Naive thymus-derived CD8-positive, alpha-beta T cell (primary cell): ENCODE measurements at regions not wholly inside any gene's neighbourhood (a gene's known extent, or its start where the extent isn't known, plus 50 kb on each side); places are given as distances from the start of the nearest gene placed in this dataset.

ENCODE experiments used
- ATAC-seq, 2 donors: fragments of 150-1000 bp; cut with Tn5 transposase in 1 of 2; sonication (Bioruptor Pico), chemical (Tn5 transposase) in 1 of 2; 1 replicate in 1 of 2; 2 replicates in 1 of 2; pipeline ENCODE4 v1.10.0; 2021; ENCODE audit warnings: mild to moderate bottlenecking in 2 of 2, moderate library complexity in 2 of 2
- POLR2A ChIA-PET: fragments of 350-600 bp; sonication (Branson Sonifier 250); formaldehyde crosslinking; loops from one replicate; lab custom pipeline; 2021; ENCODE audit warnings: antibody characterized with exemption; lab: Charles Lee
- DNase-seq, 10 donors: peaks; one replicate each; pipeline versions ENCODE4 v3.0.0 to v3.0.0-alpha.2; 2020 to 2022
- H3K27ac Mint-ChIP-seq, 10 donors: one replicate each; pipeline ENCODE4 v1.8.0; 2020 to 2022; ENCODE audit warnings: mild to moderate bottlenecking in 10 of 10, mixed read lengths in 10 of 10, moderate library complexity in 4 of 10, inconsistent platforms in 1 of 10
- H3K27me3 Mint-ChIP-seq, 5 donors: one replicate each; pipeline ENCODE4 v1.8.0; 2021 to 2022; ENCODE audit warnings: mixed read lengths in 5 of 5
- H3K36me3 Mint-ChIP-seq, 3 donors: one replicate each; pipeline ENCODE4 v1.8.0; 2020 to 2022; ENCODE audit warnings: mixed read lengths in 3 of 3, mild to moderate bottlenecking in 2 of 3, inconsistent platforms in 1 of 3
- H3K4me1 Mint-ChIP-seq, 4 donors: one replicate each; pipeline ENCODE4 v1.8.0; 2021 to 2022; ENCODE audit warnings: mixed read lengths in 4 of 4
- H3K4me3 Mint-ChIP-seq, 10 donors: one replicate each; pipeline ENCODE4 v1.8.0; 2020 to 2022; ENCODE audit warnings: mild to moderate bottlenecking in 10 of 10, mixed read lengths in 10 of 10, moderate library complexity in 6 of 10, inconsistent platforms in 1 of 10
- H3K9me3 Mint-ChIP-seq, 9 donors: one replicate each; pipeline ENCODE4 v1.8.0; 2020 to 2022; ENCODE audit warnings: mixed read lengths in 9 of 9, mild to moderate bottlenecking in 3 of 9, inconsistent platforms in 1 of 9, moderate library complexity in 1 of 9

DNA sequence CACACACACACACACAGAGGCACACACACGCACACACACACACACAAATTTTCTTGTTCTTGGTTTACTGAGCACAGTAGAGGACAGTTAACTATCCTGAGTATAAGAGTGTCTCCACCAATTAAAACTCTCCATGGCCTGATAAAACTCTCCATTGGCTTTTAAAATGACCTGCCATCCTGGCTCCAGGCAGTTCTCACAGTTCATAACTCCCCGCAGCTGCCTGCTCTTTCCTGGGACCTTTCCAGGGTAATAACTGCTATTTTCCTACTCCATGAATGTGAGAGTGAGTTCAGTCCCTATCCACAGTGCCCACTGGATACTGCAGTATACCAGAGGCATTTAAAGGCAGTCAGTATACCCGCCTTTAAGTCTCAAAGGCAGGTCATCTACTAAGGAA lies 351.5 kb downstream of the PLPP3 start:
- no peak for DNase-seq
- Mint-ChIP-seq H3K4me1 (no peaks in the 10 kb centered on the region), H3K27ac (no peak overlapping the region), H3K4me3 (no peak overlapping the region), H3K9me3 (peaks cover 0 to 5% (median 0%) of the 10 kb centered on the region in 9 donors), H3K27me3 (peaks cover 0 to 4% (median 0%) of the 10 kb centered on the region in 5 donors), H3K36me3 (no peaks in the 10 kb centered on the region)
- POLR2A ChIA-PET = no interaction called here
- ATAC-seq = no peak

- no peaks in the 10 kb centered on the region for H3K4me1 Mint-ChIP-seq
- no peaks in the 10 kb centered on the region for H3K36me3 Mint-ChIP-seq
- POLR2A ChIA-PET = no interaction called here
- H3K4me3 Mint-ChIP-seq = no peak overlapping the region
- H3K9me3 Mint-ChIP-seq = peaks cover 0 to 5% (median 0%) of the 10 kb centered on the region in 9 donors
- H3K27ac Mint-ChIP-seq = no peak overlapping the region
- ATAC-seq = no peak
- no peak for DNase-seq
- H3K27me3 Mint-ChIP-seq = peaks cover 0 to 4% (median 0%) of the 10 kb centered on the region in 5 donors
Observed at GRCh38 chr1:56227401-56227800, 352.0 kb downstream of the PLPP3 start.

- Mint-ChIP-seq H3K36me3 (peaks cover 0 to 4% (median 0%) of the 10 kb centered on the region in 3 donors), H3K27me3 (peaks cover 0 to 8% (median 1%) of the 10 kb centered on the region in 5 donors), H3K9me3 (peaks cover 0 to 5% (median 0%) of the 10 kb centered on the region in 9 donors), H3K4me1 (no peaks in the 10 kb centered on the region), H3K4me3 (no peak overlapping the region), H3K27ac (no peak overlapping the region)
- no peak for ATAC-seq
- POLR2A ChIA-PET = no interaction called here
- DNase-seq = no peak
Observed at GRCh38 chr1:56225964-56226815, 353.2 kb downstream of the PLPP3 start.

DNA sequence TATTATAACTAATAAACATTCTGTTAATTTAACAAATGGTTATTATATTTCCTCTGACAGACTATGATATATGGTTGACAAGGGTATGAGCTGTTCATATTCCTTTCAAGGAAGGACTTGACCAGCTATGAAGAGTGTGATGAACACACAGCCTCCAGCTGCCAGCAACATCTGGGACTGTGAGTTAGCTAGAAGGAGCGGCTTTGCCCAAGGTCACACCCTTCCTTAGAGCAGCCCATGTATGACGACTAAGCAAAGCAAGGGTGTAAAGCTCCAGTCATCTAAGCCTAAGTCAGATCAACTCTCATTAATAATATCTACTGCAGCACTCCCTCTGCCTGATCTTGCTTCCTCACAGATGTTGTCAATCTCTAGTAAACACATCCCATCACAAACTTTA lies 355.4 kb downstream of the PLPP3 start:
- Mint-ChIP-seq H3K27ac (no peak overlapping the region), H3K4me1 (no peaks in the 10 kb centered on the region), H3K36me3 (peaks cover 0 to 4% (median 0%) of the 10 kb centered on the region in 3 donors), H3K4me3 (no peak overlapping the region), H3K9me3 (peaks cover 0 to 8% (median 0%) of the 10 kb centered on the region in 9 donors), H3K27me3 (peaks cover 0 to 12% (median 1%) of the 10 kb centered on the region in 5 donors)
- POLR2A ChIA-PET = no interaction called here
- DNase-seq (no peak), ATAC-seq (no peak)

DNA sequence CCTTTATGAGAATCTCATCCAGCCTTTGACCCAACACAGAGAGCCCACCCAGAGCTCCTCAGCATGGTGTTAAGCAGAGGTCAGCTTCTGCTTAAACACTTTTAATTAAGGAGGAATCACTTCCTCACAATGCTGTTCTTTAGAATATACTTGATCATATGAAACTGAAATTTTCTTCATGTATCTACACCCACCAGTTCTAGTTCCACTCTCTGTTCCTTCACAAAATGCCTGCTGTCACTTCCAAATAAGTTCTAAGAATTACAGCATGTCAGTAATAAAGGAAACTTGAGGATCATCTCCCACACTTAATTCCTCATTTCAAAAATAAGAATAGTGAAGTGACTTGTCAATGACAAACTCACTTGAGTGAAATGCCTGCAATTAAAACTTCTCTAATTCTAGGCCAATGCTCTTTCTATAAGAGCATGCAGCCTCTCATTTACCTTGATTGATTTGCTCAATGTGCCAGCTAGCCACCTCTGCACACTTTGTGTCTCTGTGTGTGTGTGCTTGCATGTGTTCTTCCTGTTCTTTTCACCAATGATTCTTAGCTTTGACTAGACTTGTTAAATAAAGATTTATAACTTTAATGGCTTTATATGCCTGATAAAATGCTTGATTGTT lies 356.3 kb downstream of the PLPP3 start:
- Mint-ChIP-seq H3K27me3 (peaks cover 0 to 11% (median 1%) of the 10 kb centered on the region in 5 donors), H3K4me3 (no peak overlapping the region), H3K36me3 (peaks cover 0 to 4% (median 0%) of the 10 kb centered on the region in 3 donors), H3K27ac (no peak overlapping the region), H3K4me1 (no peaks in the 10 kb centered on the region), H3K9me3 (peaks cover 0 to 8% (median 0%) of the 10 kb centered on the region in 9 donors)
- ATAC-seq (no peak), DNase-seq (no peak)
- POLR2A ChIA-PET = no interaction called here

DNA sequence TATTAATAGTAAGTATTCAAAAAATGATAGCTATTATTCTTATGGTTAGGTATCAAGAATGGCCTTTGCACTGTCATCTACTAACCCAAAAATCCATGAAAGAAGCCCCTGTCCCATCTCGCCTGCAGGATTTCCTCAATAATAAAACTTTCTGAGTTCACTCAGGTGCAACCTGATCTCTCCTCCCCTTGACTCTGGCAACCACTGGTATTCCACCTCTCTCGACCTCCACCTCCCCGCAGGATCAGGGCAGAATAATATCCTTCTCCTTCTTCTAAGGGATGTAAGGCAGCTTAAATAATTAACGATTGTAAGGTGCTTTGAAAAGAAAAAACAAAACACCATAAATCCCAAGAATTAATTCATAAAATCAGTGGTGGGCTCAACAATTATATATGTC lies 359.3 kb downstream of the PLPP3 start:
- peaks cover 0 to 8% (median 0%) of the 10 kb centered on the region in 9 donors for H3K9me3 Mint-ChIP-seq
- H3K27ac Mint-ChIP-seq = no peak overlapping the region
- H3K27me3 Mint-ChIP-seq = peaks cover 0 to 8% (median 1%) of the 10 kb centered on the region in 5 donors
- DNase-seq (no peak), ATAC-seq (no peak)
- POLR2A ChIA-PET = no interaction called here
- no peak overlapping the region for H3K4me3 Mint-ChIP-seq
- no peaks in the 10 kb centered on the region for H3K4me1 Mint-ChIP-seq
- H3K36me3 Mint-ChIP-seq = peaks cover 0 to 4% (median 0%) of the 10 kb centered on the region in 3 donors

- no peak for DNase-seq
- Mint-ChIP-seq H3K4me3 (no peak overlapping the region), H3K36me3 (peaks cover 0 to 4% (median 0%) of the 10 kb centered on the region in 3 donors), H3K9me3 (peaks cover 0 to 8% (median 0%) of the 10 kb centered on the region in 9 donors), H3K27me3 (peaks cover 0 to 8% (median 1%) of the 10 kb centered on the region in 5 donors), H3K27ac (no peak overlapping the region), H3K4me1 (no peaks in the 10 kb centered on the region)
- no peak for ATAC-seq
- POLR2A ChIA-PET = no interaction called here
Observed at GRCh38 chr1:56218023-56218422, 361.3 kb downstream of the PLPP3 start.

GRCh38 chr1:56216218-56216617 lies 363.1 kb downstream of the PLPP3 start:
- Mint-ChIP-seq H3K4me1 (no peaks in the 10 kb centered on the region), H3K27me3 (peaks cover 0 to 4% (median 0%) of the 10 kb centered on the region in 5 donors), H3K4me3 (no peak overlapping the region), H3K36me3 (peaks cover 0 to under 1% (median 0%) of the 10 kb centered on the region in 3 donors), H3K9me3 (peaks cover 0 to 8% (median 0%) of the 10 kb centered on the region in 9 donors), H3K27ac (no peak overlapping the region)
- POLR2A ChIA-PET = no interaction called here
- ATAC-seq (no peak), DNase-seq (no peak)

DNA sequence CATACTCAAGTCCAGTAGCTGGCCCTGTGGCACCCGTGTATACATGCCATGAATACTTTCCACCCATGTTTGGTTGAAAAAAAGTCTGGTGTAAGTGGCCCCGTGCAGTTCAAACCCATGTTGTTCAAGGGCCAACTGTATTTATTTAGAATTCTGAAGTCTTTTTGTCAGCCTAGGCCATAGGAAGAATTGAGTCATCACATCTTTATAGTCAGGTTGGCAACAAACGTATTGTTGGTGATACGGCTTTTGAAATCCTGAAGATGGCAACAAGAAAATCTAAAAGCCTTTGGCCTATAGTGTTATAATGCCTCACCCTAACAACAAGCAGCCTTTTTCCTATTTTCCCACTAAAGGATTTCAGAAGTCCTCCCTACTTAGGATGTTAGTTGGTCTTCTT lies 363.6 kb downstream of the PLPP3 start:
- ATAC-seq (no peak), DNase-seq (no peak)
- Mint-ChIP-seq H3K4me3 (no peak overlapping the region), H3K27me3 (peaks cover 0 to 4% (median 0%) of the 10 kb centered on the region in 5 donors), H3K9me3 (peaks cover 0 to 8% (median 0%) of the 10 kb centered on the region in 9 donors), H3K36me3 (no peaks in the 10 kb centered on the region), H3K4me1 (no peaks in the 10 kb centered on the region), H3K27ac (no peak overlapping the region)
- POLR2A ChIA-PET = no interaction called here

DNA sequence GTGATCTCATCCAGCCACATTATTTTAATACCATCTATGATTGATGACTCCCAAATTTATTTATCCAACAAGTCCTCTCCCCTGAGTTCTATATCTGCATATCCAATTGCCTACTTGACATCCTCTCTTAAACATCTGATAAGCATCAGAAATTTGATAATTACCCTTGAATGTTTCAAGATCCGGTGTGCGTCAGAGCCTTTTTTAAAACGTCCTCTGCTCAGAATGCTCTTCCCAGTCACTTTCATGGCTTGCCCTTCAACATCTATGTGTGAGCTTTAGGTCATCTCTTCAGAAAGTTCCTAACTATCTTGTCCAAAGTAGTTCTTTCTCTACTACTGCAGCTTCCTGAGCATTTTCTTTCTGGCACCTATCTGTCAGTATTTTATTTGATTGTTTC lies 364.3 kb downstream of the PLPP3 start:
- POLR2A ChIA-PET = no interaction called here
- Mint-ChIP-seq H3K4me1 (no peaks in the 10 kb centered on the region), H3K27me3 (peaks cover 0 to 2% (median 1%) of the 10 kb centered on the region in 5 donors), H3K9me3 (peaks cover 0 to 3% (median 0%) of the 10 kb centered on the region in 9 donors), H3K4me3 (no peak overlapping the region), H3K36me3 (no peaks in the 10 kb centered on the region), H3K27ac (no peak overlapping the region)
- ATAC-seq (no peak), DNase-seq (no peak)

DNA sequence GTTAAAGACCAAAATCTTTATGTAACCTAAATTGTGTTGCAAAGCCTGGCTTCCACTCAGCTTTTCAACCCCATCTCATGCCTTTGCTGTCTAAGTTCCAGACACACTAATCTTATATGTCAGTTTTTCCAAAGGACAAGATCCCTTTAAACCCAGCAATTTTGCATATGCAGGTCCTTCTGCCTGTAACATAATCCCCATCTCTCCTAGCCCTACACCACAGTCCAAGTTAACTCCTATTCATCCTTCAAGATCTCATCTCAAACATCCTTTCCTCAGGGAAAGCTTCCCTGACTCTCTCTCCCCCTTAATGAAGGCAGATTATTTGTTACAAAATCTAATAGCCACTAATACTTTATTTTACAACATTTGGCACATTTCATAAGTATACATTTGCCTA lies 366.3 kb downstream of the PLPP3 start:
- Mint-ChIP-seq H3K4me1 (no peaks in the 10 kb centered on the region), H3K9me3 (no peaks in the 10 kb centered on the region), H3K4me3 (no peak overlapping the region), H3K27me3 (peaks cover 0 to 2% (median 0%) of the 10 kb centered on the region in 5 donors), H3K27ac (no peak overlapping the region), H3K36me3 (no peaks in the 10 kb centered on the region)
- DNase-seq = no peak
- no peak for ATAC-seq
- POLR2A ChIA-PET = no interaction called here

- no peak for DNase-seq
- peaks cover 0 to 2% (median 0%) of the 10 kb centered on the region in 5 donors for H3K27me3 Mint-ChIP-seq
- POLR2A ChIA-PET = no interaction called here
- ATAC-seq = no peak
- H3K27ac Mint-ChIP-seq = no peak overlapping the region
- no peak overlapping the region for H3K4me3 Mint-ChIP-seq
- peaks cover 0 to 3% (median 0%) of the 10 kb centered on the region in 9 donors for H3K9me3 Mint-ChIP-seq
- no peaks in the 10 kb centered on the region for H3K4me1 Mint-ChIP-seq
- no peaks in the 10 kb centered on the region for H3K36me3 Mint-ChIP-seq
Observed at GRCh38 chr1:56212143-56212542, 367.2 kb downstream of the PLPP3 start.

DNA sequence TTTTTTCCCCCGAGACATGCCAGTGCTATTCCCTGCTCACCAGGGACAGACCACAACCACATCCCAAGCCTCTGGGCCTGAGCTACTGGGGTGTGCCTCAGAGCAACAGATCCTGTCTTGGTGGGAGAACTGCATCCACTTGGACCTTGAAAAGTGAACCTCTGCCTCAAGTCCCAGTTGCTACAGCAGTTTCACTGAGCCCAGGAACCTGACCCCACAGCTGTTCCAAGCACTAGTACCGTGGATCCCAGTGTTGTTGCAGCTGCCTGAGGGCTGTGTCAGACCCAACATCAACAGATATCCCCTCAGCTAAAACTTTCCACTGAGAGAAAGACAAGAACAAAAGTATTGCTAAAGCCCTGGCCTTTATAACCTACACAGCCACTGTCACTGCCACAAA lies 373.0 kb downstream of the PLPP3 start:
- Mint-ChIP-seq H3K9me3 (peaks cover 0 to 12% (median 2%) of the 10 kb centered on the region in 9 donors), H3K27me3 (peaks cover 0 to 4% (median 1%) of the 10 kb centered on the region in 5 donors), H3K27ac (no peak overlapping the region), H3K4me1 (no peaks in the 10 kb centered on the region), H3K36me3 (no peaks in the 10 kb centered on the region), H3K4me3 (no peak overlapping the region)
- DNase-seq (no peak), ATAC-seq (no peak)
- POLR2A ChIA-PET = no interaction called here
